NT2/D1 (cell line): ENCODE measurements at regions not wholly inside any gene's neighbourhood (a gene's known extent, or its start where the extent isn't known, plus 50 kb on each side); places are given as distances from the start of the nearest gene placed in this dataset.

Experiments used
- SUZ12 ChIP-seq: IDR thresholded peaks from 2 replicates; pipeline ENCODE4 v1.6.1; 2011; ENCODE audit not compliant: insufficient read length, insufficient read depth; ENCODE audit errors: extremely low read depth
- YY1 ChIP-seq: IDR thresholded peaks from 2 replicates; pipeline ENCODE4 v1.6.1; 2011; ENCODE audit not compliant: insufficient read length, insufficient read depth
- ZNF274 ChIP-seq: IDR thresholded peaks from 2 replicates; pipeline ENCODE4 v1.6.1; 2011; ENCODE audit warnings: mild to moderate bottlenecking, low read depth, low read length

GRCh38 chr12:24615967-24616411 is 332.9 kb downstream of the BCAT1 start:
- TF ChIP-seq SUZ12 (no peak), ZNF274 (no peak), YY1 (no peak)
